ENCODE measurements at regions not wholly inside any gene's neighbourhood (a gene's known extent, or its start where the extent isn't known, plus 50 kb on each side); places are given as distances from the start of the nearest gene placed in this dataset.

- Histone ChIP-seq H2AFZ (ENCODE audit: low read length) (no peak overlapping the region), H4K91ac (ENCODE audit: low read depth, low read length, poor library complexity) (no peak overlapping the region), H3K4me3 (ENCODE audit: low read length in 2 of 2) (no peak overlapping the region), H3K9ac (ENCODE audit: low read depth, low read length, poor library complexity) (no peak overlapping the region), H2BK15ac (ENCODE audit: low read length) (no peak overlapping the region), H3K23ac (ENCODE audit: low read depth, low read length, poor library complexity) (no peak overlapping the region), H2BK12ac (ENCODE audit: low read length) (no peak overlapping the region), H3K4me1 (ENCODE audit: control insufficient read depth in 2 of 2, insufficient read depth in 1 of 2, low read depth in 1 of 2, low read length in 2 of 2) (no peaks in the 10 kb centered on the region), H2BK5ac (ENCODE audit: low read length) (no peak overlapping the region), H3K27ac (replicated peaks; ENCODE audit: low read length) (no peak overlapping the region), H3K4me2 (ENCODE audit: insufficient read depth, low read length, poor library complexity, severe bottlenecking) (no peak overlapping the region), H3K9me3 (replicated peaks in 1 of 2; ENCODE audit: control insufficient read depth in 2 of 2, insufficient read depth in 1 of 2, low read depth in 1 of 2, low read length in 2 of 2) (peaks cover 0 to 3% of the 10 kb centered on the region in 2 donors), H3K4ac (ENCODE audit: low read length) (no peak overlapping the region), H3K79me1 (ENCODE audit: low read depth, low read length) (no peaks in the 10 kb centered on the region), H3K14ac (ENCODE audit: low read length) (no peak overlapping the region), H4K8ac (ENCODE audit: low read depth, low read length) (no peak overlapping the region), H2AK5ac (ENCODE audit: low read depth, low read length) (no peak overlapping the region), H3K18ac (ENCODE audit: low read length) (no peak overlapping the region), H3K36me3 (replicated peaks in 1 of 2; ENCODE audit: control insufficient read depth in 2 of 2, insufficient read depth in 2 of 2, low read length in 2 of 2) (no peaks in the 10 kb centered on the region), H2BK120ac (ENCODE audit: low read depth, low read length) (no peak overlapping the region), H3K27me3 (ENCODE audit: control insufficient read depth in 3 of 3, insufficient read depth in 3 of 3, low read depth in 1 of 3, low read length in 3 of 3) (peaks cover 0 to 6% (median 0%) of the 10 kb centered on the region in 3 experiments)
- WGBS, 2 donors (ENCODE audit: extremely low coverage in 2 of 2, insufficient read length in 2 of 2, insufficient replicate concordance in 1 of 2), result no CpG with 5 or more reads among the region's 5 CpGs
- DNase-seq (ENCODE audit: low spot score), result no peak
Observed at GRCh38 chr2:237165405-237166276, 80.0 kb downstream of the COPS8 start.

- no peak overlapping the region for H2AFZ ChIP-seq (ENCODE audit: low read length)
- no peak overlapping the region for H3K18ac ChIP-seq (ENCODE audit: low read length)
- peaks cover 0 to 3% of the 10 kb centered on the region in 2 donors for H3K9me3 ChIP-seq (replicated peaks in 1 of 2; ENCODE audit: control insufficient read depth in 2 of 2, insufficient read depth in 1 of 2, low read depth in 1 of 2, low read length in 2 of 2)
- H3K9ac ChIP-seq (ENCODE audit: low read depth, low read length, poor library complexity), result no peak overlapping the region
- no peaks in the 10 kb centered on the region for H3K79me1 ChIP-seq (ENCODE audit: low read depth, low read length)
- WGBS, 2 donors (ENCODE audit: extremely low coverage in 2 of 2, insufficient read length in 2 of 2, insufficient replicate concordance in 1 of 2), result no CpG with 5 or more reads among the region's 4 CpGs
- no peak overlapping the region for H2AK5ac ChIP-seq (ENCODE audit: low read depth, low read length)
- H3K23ac ChIP-seq (ENCODE audit: low read depth, low read length, poor library complexity), result no peak overlapping the region
- no peaks in the 10 kb centered on the region for H3K36me3 ChIP-seq (replicated peaks in 1 of 2; ENCODE audit: control insufficient read depth in 2 of 2, insufficient read depth in 2 of 2, low read length in 2 of 2)
- no peak for DNase-seq (ENCODE audit: low spot score)
- H3K14ac ChIP-seq (ENCODE audit: low read length), result no peak overlapping the region
- no peak overlapping the region for H3K4ac ChIP-seq (ENCODE audit: low read length)
- H3K27me3 ChIP-seq (ENCODE audit: control insufficient read depth in 3 of 3, insufficient read depth in 3 of 3, low read depth in 1 of 3, low read length in 3 of 3), result peaks cover 0 to 6% (median 0%) of the 10 kb centered on the region in 3 experiments
- H3K4me2 ChIP-seq (ENCODE audit: insufficient read depth, low read length, poor library complexity, severe bottlenecking), result no peak overlapping the region
- H3K4me1 ChIP-seq (ENCODE audit: control insufficient read depth in 2 of 2, insufficient read depth in 1 of 2, low read depth in 1 of 2, low read length in 2 of 2), result no peaks in the 10 kb centered on the region
- no peak overlapping the region for H3K4me3 ChIP-seq (ENCODE audit: low read length in 2 of 2)
- H2BK5ac ChIP-seq (ENCODE audit: low read length), result no peak overlapping the region
- no peak overlapping the region for H4K8ac ChIP-seq (ENCODE audit: low read depth, low read length)
- no peak overlapping the region for H2BK12ac ChIP-seq (ENCODE audit: low read length)
- H2BK120ac ChIP-seq (ENCODE audit: low read depth, low read length), result no peak overlapping the region
- no peak overlapping the region for H4K91ac ChIP-seq (ENCODE audit: low read depth, low read length, poor library complexity)
- no peak overlapping the region for H2BK15ac ChIP-seq (ENCODE audit: low read length)
- no peak overlapping the region for H3K27ac ChIP-seq (replicated peaks; ENCODE audit: low read length)
Observed at GRCh38 chr2:237167038-237167437, 81.3 kb downstream of the COPS8 start.

- Histone ChIP-seq H3K14ac (ENCODE audit: low read length) (no peak overlapping the region), H2BK12ac (ENCODE audit: low read length) (no peak overlapping the region)
- WGBS, 2 donors (ENCODE audit: extremely low coverage in 2 of 2, insufficient read length in 2 of 2, insufficient replicate concordance in 1 of 2), result no CpG with 5 or more reads among the region's 5 CpGs
Observed at GRCh38 chr2:237167934-237168333, 82.2 kb downstream of the COPS8 start.

GRCh38 chr2:237170020-237170419 lies 84.3 kb downstream of the COPS8 start:
- Histone ChIP-seq H3K9ac (ENCODE audit: low read depth, low read length, poor library complexity) (no peak overlapping the region), H3K4me1 (ENCODE audit: control insufficient read depth in 2 of 2, insufficient read depth in 1 of 2, low read depth in 1 of 2, low read length in 2 of 2) (no peaks in the 10 kb centered on the region), H3K79me1 (ENCODE audit: low read depth, low read length) (no peaks in the 10 kb centered on the region), H3K9me3 (replicated peaks in 1 of 2; ENCODE audit: control insufficient read depth in 2 of 2, insufficient read depth in 1 of 2, low read depth in 1 of 2, low read length in 2 of 2) (peaks cover 3% of the 10 kb centered on the region in 2 donors), H2AK5ac (ENCODE audit: low read depth, low read length) (no peak overlapping the region), H4K91ac (ENCODE audit: low read depth, low read length, poor library complexity) (no peak overlapping the region), H2BK5ac (ENCODE audit: low read length) (no peak overlapping the region), H4K8ac (ENCODE audit: low read depth, low read length) (no peak overlapping the region), H3K14ac (ENCODE audit: low read length) (no peak overlapping the region), H3K4me3 (ENCODE audit: low read length in 2 of 2) (no peak overlapping the region), H3K23ac (ENCODE audit: low read depth, low read length, poor library complexity) (no peak overlapping the region), H3K36me3 (replicated peaks in 1 of 2; ENCODE audit: control insufficient read depth in 2 of 2, insufficient read depth in 2 of 2, low read length in 2 of 2) (no peaks in the 10 kb centered on the region), H2BK12ac (ENCODE audit: low read length) (no peak overlapping the region), H3K27ac (replicated peaks; ENCODE audit: low read length) (no peak overlapping the region), H3K4ac (ENCODE audit: low read length) (no peak overlapping the region), H2BK15ac (ENCODE audit: low read length) (no peak overlapping the region), H2AFZ (ENCODE audit: low read length) (no peak overlapping the region), H3K27me3 (ENCODE audit: control insufficient read depth in 3 of 3, insufficient read depth in 3 of 3, low read depth in 1 of 3, low read length in 3 of 3) (peaks cover 0 to 4% (median 0%) of the 10 kb centered on the region in 3 experiments), H2BK120ac (ENCODE audit: low read depth, low read length) (no peak overlapping the region), H3K18ac (ENCODE audit: low read length) (no peak overlapping the region), H3K4me2 (ENCODE audit: insufficient read depth, low read length, poor library complexity, severe bottlenecking) (no peak overlapping the region)
- WGBS, 2 donors (ENCODE audit: extremely low coverage in 2 of 2, insufficient read length in 2 of 2, insufficient replicate concordance in 1 of 2), result no CpG with 5 or more reads among the region's 1 CpG
- DNase-seq (ENCODE audit: low spot score), result no peak

More at GRCh38 chr2:237167934-237168333, 82.2 kb downstream of the COPS8 start:
- Histone ChIP-seq H3K36me3 (replicated peaks in 1 of 2; ENCODE audit: control insufficient read depth in 2 of 2, insufficient read depth in 2 of 2, low read length in 2 of 2) (no peaks in the 10 kb centered on the region), H3K27ac (replicated peaks; ENCODE audit: low read length) (no peak overlapping the region), H3K4me2 (ENCODE audit: insufficient read depth, low read length, poor library complexity, severe bottlenecking) (no peak overlapping the region), H2AFZ (ENCODE audit: low read length) (no peak overlapping the region), H4K8ac (ENCODE audit: low read depth, low read length) (no peak overlapping the region), H3K4ac (ENCODE audit: low read length) (no peak overlapping the region), H3K27me3 (ENCODE audit: control insufficient read depth in 3 of 3, insufficient read depth in 3 of 3, low read depth in 1 of 3, low read length in 3 of 3) (peaks cover 0 to 6% (median 0%) of the 10 kb centered on the region in 3 experiments), H2BK120ac (ENCODE audit: low read depth, low read length) (no peak overlapping the region), H3K9ac (ENCODE audit: low read depth, low read length, poor library complexity) (no peak overlapping the region), H3K79me1 (ENCODE audit: low read depth, low read length) (no peaks in the 10 kb centered on the region), H2AK5ac (ENCODE audit: low read depth, low read length) (no peak overlapping the region), H3K4me3 (ENCODE audit: low read length in 2 of 2) (no peak overlapping the region), H3K18ac (ENCODE audit: low read length) (no peak overlapping the region), H2BK15ac (ENCODE audit: low read length) (no peak overlapping the region), H3K23ac (ENCODE audit: low read depth, low read length, poor library complexity) (no peak overlapping the region), H3K4me1 (ENCODE audit: control insufficient read depth in 2 of 2, insufficient read depth in 1 of 2, low read depth in 1 of 2, low read length in 2 of 2) (no peaks in the 10 kb centered on the region), H3K9me3 (replicated peaks in 1 of 2; ENCODE audit: control insufficient read depth in 2 of 2, insufficient read depth in 1 of 2, low read depth in 1 of 2, low read length in 2 of 2) (peaks cover 0 to 3% of the 10 kb centered on the region in 2 donors), H4K91ac (ENCODE audit: low read depth, low read length, poor library complexity) (no peak overlapping the region), H2BK5ac (ENCODE audit: low read length) (no peak overlapping the region)
- no peak for DNase-seq (ENCODE audit: low spot score)
